GM12864 (cell line): ENCODE measurements at regions not wholly inside any gene's neighbourhood (a gene's known extent, or its start where the extent isn't known, plus 50 kb on each side); places are given as distances from the start of the nearest gene placed in this dataset.

Experiments
- DNase-seq: peaks from one replicate; pipeline ENCODE4 v3.0.0-alpha.2; 2011; ENCODE audit warnings: low read depth
- H3K4me3 ChIP-seq: 2 replicates; pipeline ENCODE4 v1.5.1; 2011; ENCODE audit warnings: mild to moderate bottlenecking, low read depth, low read length, control low read depth
- CTCF ChIP-seq: IDR thresholded peaks from 2 replicates; pipeline ENCODE4 v1.5.1; 2011; ENCODE audit warnings: low read depth, mild to moderate bottlenecking, moderate library complexity, low read length, control low read depth, inconsistent platforms; ENCODE audit errors: missing control alignments

- H3K4me3 ChIP-seq, result no peak overlapping the region
- TF ChIP-seq CTCF, result no peak
- DNase-seq, result peak; percentile 60
These were observed 207.1 kb downstream of the NFATC2 start for GRCh38 chr20:51335329-51335841.

GRCh38 chr20:51334609-51335008, 207.9 kb downstream of the NFATC2 start:
- no peak overlapping the region for H3K4me3 ChIP-seq
- DNase-seq, result no peak
- no peak for TF ChIP-seq CTCF

- TF ChIP-seq CTCF, result no peak
- DNase-seq, result no peak
- no peak overlapping the region for H3K4me3 ChIP-seq
These were observed 208.5 kb downstream of the NFATC2 start for GRCh38 chr20:51333971-51334370.

GRCh38 chr20:51333446-51333845, 209.1 kb downstream of the NFATC2 start:
- no peak for DNase-seq
- TF ChIP-seq CTCF, result no peak
- H3K4me3 ChIP-seq, result no peak overlapping the region

- no peak overlapping the region for H3K4me3 ChIP-seq
- no peak for TF ChIP-seq CTCF
- DNase-seq, result no peak
These were observed 211.0 kb downstream of the NFATC2 start for GRCh38 chr20:51331481-51331880.

- no peak for DNase-seq
- no peak overlapping the region for H3K4me3 ChIP-seq
- no peak for TF ChIP-seq CTCF
These were observed 212.7 kb downstream of the NFATC2 start for GRCh38 chr20:51329845-51330244.

GRCh38 chr20:51327251-51327841, 215.2 kb downstream of the NFATC2 start:
- no peak overlapping the region for H3K4me3 ChIP-seq
- TF ChIP-seq CTCF, result no peak
- no peak for DNase-seq
